ENCODE measurements at regions not wholly inside any gene's neighbourhood (a gene's known extent, or its start where the extent isn't known, plus 50 kb on each side); places are given as distances from the start of the nearest gene placed in this dataset.

DNA sequence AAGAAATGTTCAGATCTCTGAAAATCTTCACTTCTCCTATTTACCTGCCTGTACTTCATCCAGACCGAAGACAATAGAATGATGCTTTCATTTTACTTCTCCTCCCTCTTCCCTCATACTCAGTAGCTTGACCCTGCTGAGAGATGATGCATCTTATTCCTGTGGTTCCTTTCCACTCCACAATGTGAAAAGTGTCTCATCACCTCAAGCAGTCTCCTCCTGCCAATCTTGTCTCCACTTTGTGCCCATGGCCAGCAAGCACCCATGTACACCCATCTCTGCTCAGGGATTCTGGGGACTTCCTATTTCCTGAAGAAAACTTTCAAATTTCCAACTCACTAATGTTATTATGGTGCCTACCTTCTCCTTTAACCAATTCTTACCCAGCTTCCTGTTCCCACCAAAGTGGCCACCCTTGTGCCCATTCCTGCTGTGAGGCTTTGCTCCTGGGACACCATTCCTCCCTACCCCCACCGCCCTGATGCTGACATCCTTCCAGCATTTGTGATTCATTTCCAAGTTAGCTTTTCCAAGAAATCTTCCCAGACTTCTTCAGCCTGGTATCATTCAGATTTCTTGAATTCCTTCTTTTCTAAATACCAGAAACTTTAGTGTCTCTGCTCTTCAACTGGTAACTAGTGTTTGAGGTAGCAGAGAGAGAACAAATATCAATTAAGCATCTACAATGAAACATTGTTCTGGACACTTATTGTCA is 212.5 kb downstream of the POSTN start:
- DNase-seq, result no peak
- H3K4me1 ChIP-seq (ENCODE audit: control insufficient read depth, insufficient read depth, low read length), result no peaks in the 10 kb centered on the region
- no peaks in the 10 kb centered on the region for H3K36me3 ChIP-seq (ENCODE audit: control insufficient read depth, insufficient read depth, low read length)
- 100% methylated on average over 1 of the region's 2 CpGs for WGBS (ENCODE audit: insufficient coverage, low lambda C conversion rate)
- no peak overlapping the region for H3K4me3 ChIP-seq (ENCODE audit: low read length)
- H3K9me3 ChIP-seq (ENCODE audit: control insufficient read depth, low read depth, low read length), result no peaks in the 10 kb centered on the region
- H3K27ac ChIP-seq (ENCODE audit: low read length), result no peak overlapping the region
- H3K27me3 ChIP-seq (ENCODE audit: control insufficient read depth, insufficient read depth, low read length), result no peaks in the 10 kb centered on the region

DNA sequence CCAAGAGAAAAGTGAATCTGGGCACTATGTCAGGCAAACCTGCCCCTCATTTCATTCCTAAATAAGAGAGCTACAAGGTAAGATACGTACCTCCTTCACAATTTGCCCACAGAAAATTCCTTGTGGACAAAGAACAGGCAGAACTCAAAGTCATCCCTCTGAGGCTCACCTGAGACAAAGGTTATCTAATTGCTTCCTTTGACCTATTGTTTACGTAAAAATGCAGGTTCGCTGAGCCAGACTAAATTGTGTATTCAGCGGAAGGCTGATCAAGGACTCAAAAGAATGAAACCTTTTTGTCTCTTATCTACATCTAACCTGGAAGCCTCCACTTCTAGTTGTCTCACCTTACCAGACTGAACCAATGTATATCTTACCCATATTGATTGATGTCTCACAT is 213.3 kb downstream of the POSTN start:
- Histone ChIP-seq H3K4me3 (ENCODE audit: low read length) (no peak overlapping the region), H3K9me3 (ENCODE audit: control insufficient read depth, low read depth, low read length) (no peaks in the 10 kb centered on the region), H3K27me3 (ENCODE audit: control insufficient read depth, insufficient read depth, low read length) (no peaks in the 10 kb centered on the region), H3K4me1 (ENCODE audit: control insufficient read depth, insufficient read depth, low read length) (no peaks in the 10 kb centered on the region), H3K36me3 (ENCODE audit: control insufficient read depth, insufficient read depth, low read length) (no peaks in the 10 kb centered on the region), H3K27ac (ENCODE audit: low read length) (no peak overlapping the region)
- WGBS (ENCODE audit: insufficient coverage, low lambda C conversion rate), result no CpG with 5 or more reads among the region's 4 CpGs
- DNase-seq, result no peak

DNA sequence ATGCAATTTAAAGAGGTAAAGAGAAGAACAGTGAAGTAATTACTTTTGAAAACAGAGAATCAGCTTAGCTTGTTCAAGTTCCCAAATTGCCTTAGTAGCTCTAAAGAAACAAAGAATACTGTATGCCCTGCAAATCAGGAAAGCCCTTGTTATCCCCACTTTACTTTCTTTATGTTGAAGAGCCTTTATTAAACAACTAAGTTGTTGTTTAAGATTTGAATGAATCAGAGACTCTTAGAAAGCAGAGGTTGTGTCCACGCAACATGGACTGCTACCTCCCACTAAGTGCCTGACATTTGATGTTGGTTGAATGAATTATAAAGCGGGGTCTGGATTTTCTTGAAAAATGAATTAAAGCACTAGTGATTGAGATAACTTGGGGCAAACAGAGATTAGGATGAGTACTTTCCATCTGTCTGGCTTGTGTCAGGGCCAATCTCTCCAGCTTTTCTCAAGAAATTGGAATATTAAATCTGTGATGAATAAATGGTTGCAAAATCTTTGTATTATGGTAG is 214.7 kb downstream of the POSTN start:
- no peaks in the 10 kb centered on the region for H3K9me3 ChIP-seq (ENCODE audit: control insufficient read depth, low read depth, low read length)
- no peaks in the 10 kb centered on the region for H3K4me1 ChIP-seq (ENCODE audit: control insufficient read depth, insufficient read depth, low read length)
- DNase-seq, result no peak
- H3K27me3 ChIP-seq (ENCODE audit: control insufficient read depth, insufficient read depth, low read length), result no peaks in the 10 kb centered on the region
- H3K27ac ChIP-seq (ENCODE audit: low read length), result no peak overlapping the region
- no peaks in the 10 kb centered on the region for H3K36me3 ChIP-seq (ENCODE audit: control insufficient read depth, insufficient read depth, low read length)
- 100% methylated on average over 2 of the region's 2 CpGs for WGBS (ENCODE audit: insufficient coverage, low lambda C conversion rate)
- no peak overlapping the region for H3K4me3 ChIP-seq (ENCODE audit: low read length)

DNA sequence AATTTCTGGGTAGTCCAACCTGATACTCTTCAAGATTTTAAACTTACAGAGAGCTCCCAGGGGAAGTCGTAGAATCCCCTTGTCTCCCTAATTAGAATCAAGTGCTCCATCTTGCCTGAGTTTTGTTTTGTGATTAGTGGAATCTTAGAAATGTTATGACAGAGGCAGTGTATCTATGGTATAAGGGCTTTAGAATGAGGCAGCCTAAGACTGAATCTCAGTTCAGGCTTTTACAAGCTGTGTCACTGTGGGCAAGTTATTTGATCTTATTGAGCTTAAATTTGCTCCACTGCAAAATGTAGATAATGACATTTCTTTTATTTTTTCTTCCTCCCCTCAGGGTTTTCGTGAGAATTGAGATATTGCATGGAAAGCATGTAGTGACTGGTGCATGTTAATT is 215.5 kb downstream of the POSTN start:
- Histone ChIP-seq H3K4me1 (ENCODE audit: control insufficient read depth, insufficient read depth, low read length) (no peaks in the 10 kb centered on the region), H3K36me3 (ENCODE audit: control insufficient read depth, insufficient read depth, low read length) (no peaks in the 10 kb centered on the region), H3K27ac (ENCODE audit: low read length) (no peak overlapping the region), H3K4me3 (ENCODE audit: low read length) (no peak overlapping the region), H3K27me3 (ENCODE audit: control insufficient read depth, insufficient read depth, low read length) (no peaks in the 10 kb centered on the region), H3K9me3 (ENCODE audit: control insufficient read depth, low read depth, low read length) (no peaks in the 10 kb centered on the region)
- no peak for DNase-seq
- WGBS (ENCODE audit: insufficient coverage, low lambda C conversion rate), result no CpG with 5 or more reads among the region's 2 CpGs

DNA sequence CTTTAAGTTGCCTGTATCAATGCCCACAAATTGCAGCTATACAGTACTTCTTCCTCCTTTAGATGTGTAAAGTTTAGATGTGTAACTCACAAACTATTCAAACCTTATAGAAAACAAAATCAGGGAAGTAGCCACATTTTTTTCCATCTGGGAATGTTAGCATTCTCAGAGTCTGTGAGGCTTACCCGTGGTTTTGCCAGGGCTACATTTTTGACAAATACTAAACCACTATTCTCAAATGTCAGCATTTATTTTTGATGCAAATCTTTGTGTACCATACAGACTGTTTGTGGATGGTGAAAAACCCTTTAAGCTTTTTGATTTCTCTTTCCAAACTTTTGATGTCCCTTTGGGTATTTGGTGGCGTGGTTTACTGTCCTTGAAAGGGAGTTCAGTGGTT is 216.4 kb downstream of the POSTN start:
- no peaks in the 10 kb centered on the region for H3K27me3 ChIP-seq (ENCODE audit: control insufficient read depth, insufficient read depth, low read length)
- no peaks in the 10 kb centered on the region for H3K9me3 ChIP-seq (ENCODE audit: control insufficient read depth, low read depth, low read length)
- no CpG with 5 or more reads among the region's 2 CpGs for WGBS (ENCODE audit: insufficient coverage, low lambda C conversion rate)
- no peak for DNase-seq
- H3K27ac ChIP-seq (ENCODE audit: low read length), result no peak overlapping the region
- H3K36me3 ChIP-seq (ENCODE audit: control insufficient read depth, insufficient read depth, low read length), result no peaks in the 10 kb centered on the region
- no peaks in the 10 kb centered on the region for H3K4me1 ChIP-seq (ENCODE audit: control insufficient read depth, insufficient read depth, low read length)
- H3K4me3 ChIP-seq (ENCODE audit: low read length), result no peak overlapping the region

DNA sequence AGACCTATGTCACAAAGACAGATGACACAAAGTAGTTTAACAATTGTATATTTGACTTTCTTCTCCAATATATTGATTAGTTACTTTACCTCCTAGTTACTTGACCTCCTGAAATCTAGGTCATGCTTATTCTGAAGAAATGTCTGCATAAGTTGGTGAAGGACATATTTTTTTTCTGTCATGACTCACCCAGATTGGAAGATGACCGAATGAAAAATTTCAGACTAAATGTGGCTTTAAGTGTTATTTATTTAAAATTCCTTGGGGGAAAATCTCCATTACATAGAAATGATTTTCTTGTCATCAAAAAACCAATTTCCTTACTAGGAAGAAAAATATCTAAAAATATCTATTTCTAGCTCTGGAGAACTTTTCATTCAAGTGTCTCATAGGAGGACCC is 217.1 kb downstream of the POSTN start:
- H3K27me3 ChIP-seq (ENCODE audit: control insufficient read depth, insufficient read depth, low read length), result no peaks in the 10 kb centered on the region
- H3K4me3 ChIP-seq (ENCODE audit: low read length), result no peak overlapping the region
- WGBS (ENCODE audit: insufficient coverage, low lambda C conversion rate), result no CpG with 5 or more reads among the region's 1 CpG
- H3K36me3 ChIP-seq (ENCODE audit: control insufficient read depth, insufficient read depth, low read length), result no peaks in the 10 kb centered on the region
- H3K4me1 ChIP-seq (ENCODE audit: control insufficient read depth, insufficient read depth, low read length), result no peaks in the 10 kb centered on the region
- no peak for DNase-seq
- H3K27ac ChIP-seq (ENCODE audit: low read length), result no peak overlapping the region
- no peaks in the 10 kb centered on the region for H3K9me3 ChIP-seq (ENCODE audit: control insufficient read depth, low read depth, low read length)

DNA sequence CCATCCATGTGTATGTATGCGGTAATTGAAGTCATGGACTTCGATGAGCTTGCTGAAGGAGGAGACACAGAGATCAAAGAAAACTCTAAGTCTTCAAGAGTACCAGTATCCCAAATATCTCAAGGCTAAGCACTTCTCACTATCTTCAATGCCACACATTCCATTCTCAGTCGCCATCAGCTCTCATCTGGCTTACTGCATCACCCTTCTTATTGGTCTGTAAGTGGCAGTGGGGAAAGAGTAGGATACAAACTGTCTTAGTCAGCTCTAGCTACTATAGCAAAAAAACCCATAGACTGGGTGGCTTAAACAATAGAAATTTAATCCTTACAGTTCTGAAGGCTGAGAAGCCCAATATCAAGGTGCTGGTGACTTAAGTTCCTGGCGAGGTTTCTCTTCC is 218.7 kb downstream of the POSTN start:
- no CpG with 5 or more reads among the region's 4 CpGs for WGBS (ENCODE audit: insufficient coverage, low lambda C conversion rate)

DNA sequence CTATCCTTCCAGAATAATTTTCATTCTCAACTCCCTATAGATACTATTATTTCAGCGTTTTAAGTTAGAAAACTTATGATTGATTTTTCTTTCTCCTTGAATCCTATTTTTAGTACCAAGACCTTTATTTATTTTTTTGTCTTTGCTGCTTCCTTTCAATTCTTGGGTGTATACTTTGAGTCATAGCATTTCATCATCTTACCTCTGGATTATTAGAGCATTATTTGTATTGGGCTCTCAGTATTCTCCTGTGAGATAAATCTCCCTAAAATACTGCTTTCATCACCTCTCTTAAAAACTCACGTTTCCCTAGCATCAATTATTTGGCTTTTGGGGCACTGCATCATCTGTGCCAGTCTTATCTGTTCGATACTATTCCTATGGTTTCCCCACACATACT is 222.8 kb downstream of the POSTN start:
- no peak for DNase-seq
- no peaks in the 10 kb centered on the region for H3K27me3 ChIP-seq (ENCODE audit: control insufficient read depth, insufficient read depth, low read length)
- H3K4me1 ChIP-seq (ENCODE audit: control insufficient read depth, insufficient read depth, low read length), result no peaks in the 10 kb centered on the region
- no peak overlapping the region for H3K4me3 ChIP-seq (ENCODE audit: low read length)
- no peaks in the 10 kb centered on the region for H3K36me3 ChIP-seq (ENCODE audit: control insufficient read depth, insufficient read depth, low read length)
- H3K27ac ChIP-seq (ENCODE audit: low read length), result no peak overlapping the region
- 90% methylated on average over 2 of the region's 3 CpGs for WGBS (ENCODE audit: insufficient coverage, low lambda C conversion rate)
- H3K9me3 ChIP-seq (ENCODE audit: control insufficient read depth, low read depth, low read length), result no peaks in the 10 kb centered on the region

More for the DNA sequence above, 218.7 kb downstream of the POSTN start:
- Histone ChIP-seq H3K36me3 (ENCODE audit: control insufficient read depth, insufficient read depth, low read length) (no peaks in the 10 kb centered on the region), H3K4me1 (ENCODE audit: control insufficient read depth, insufficient read depth, low read length) (no peaks in the 10 kb centered on the region), H3K9me3 (ENCODE audit: control insufficient read depth, low read depth, low read length) (no peaks in the 10 kb centered on the region), H3K27ac (ENCODE audit: low read length) (no peak overlapping the region), H3K4me3 (ENCODE audit: low read length) (no peak overlapping the region), H3K27me3 (ENCODE audit: control insufficient read depth, insufficient read depth, low read length) (no peaks in the 10 kb centered on the region)
- no peak for DNase-seq

DNA sequence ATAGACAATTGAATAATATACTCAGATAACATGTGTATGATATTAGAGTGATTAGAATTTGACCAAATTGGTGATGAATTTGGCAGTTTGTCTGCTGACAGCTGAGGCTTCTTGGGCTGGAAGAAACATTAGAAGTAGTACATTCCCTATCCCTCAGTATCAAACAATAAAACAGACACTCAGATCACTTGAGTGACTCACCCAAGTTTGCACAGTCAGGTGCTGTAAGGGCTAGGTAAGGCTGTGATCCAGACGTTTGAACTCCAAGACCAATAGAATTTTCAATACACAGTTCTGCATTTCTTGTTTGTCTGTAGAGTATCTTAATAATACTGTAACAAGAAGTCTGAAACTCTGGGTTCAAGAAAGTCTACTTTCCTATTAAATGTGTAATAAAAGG is 223.5 kb downstream of the POSTN start:
- WGBS (ENCODE audit: insufficient coverage, low lambda C conversion rate), result no CpG with 5 or more reads among the region's 1 CpG
- no peaks in the 10 kb centered on the region for H3K27me3 ChIP-seq (ENCODE audit: control insufficient read depth, insufficient read depth, low read length)
- no peaks in the 10 kb centered on the region for H3K9me3 ChIP-seq (ENCODE audit: control insufficient read depth, low read depth, low read length)
- DNase-seq, result no peak
- H3K36me3 ChIP-seq (ENCODE audit: control insufficient read depth, insufficient read depth, low read length), result no peaks in the 10 kb centered on the region
- no peak overlapping the region for H3K4me3 ChIP-seq (ENCODE audit: low read length)
- no peaks in the 10 kb centered on the region for H3K4me1 ChIP-seq (ENCODE audit: control insufficient read depth, insufficient read depth, low read length)
- no peak overlapping the region for H3K27ac ChIP-seq (ENCODE audit: low read length)

DNA sequence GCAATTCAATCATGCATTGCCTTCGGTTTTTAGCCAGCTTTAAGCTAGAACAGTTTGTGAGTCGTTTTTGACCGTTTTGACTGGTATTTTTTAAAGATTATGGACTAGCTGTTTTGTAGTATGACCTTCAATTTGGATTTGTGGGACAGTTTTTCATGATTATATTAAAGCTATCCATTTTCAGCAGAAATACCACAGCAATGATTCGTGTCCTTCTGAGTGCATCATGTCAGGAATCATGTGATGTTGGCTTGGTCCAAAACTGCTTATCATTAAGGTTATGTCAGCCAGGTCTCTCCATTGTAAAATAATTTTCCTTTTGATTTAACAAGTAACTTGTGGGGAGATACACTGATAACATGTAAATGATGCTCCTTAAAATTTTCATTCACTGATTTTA is 229.0 kb downstream of the POSTN start:
- Histone ChIP-seq H3K36me3 (ENCODE audit: control insufficient read depth, insufficient read depth, low read length) (no peaks in the 10 kb centered on the region), H3K27me3 (ENCODE audit: control insufficient read depth, insufficient read depth, low read length) (no peaks in the 10 kb centered on the region), H3K27ac (ENCODE audit: low read length) (no peak overlapping the region), H3K4me1 (ENCODE audit: control insufficient read depth, insufficient read depth, low read length) (no peaks in the 10 kb centered on the region), H3K9me3 (ENCODE audit: control insufficient read depth, low read depth, low read length) (no peaks in the 10 kb centered on the region), H3K4me3 (ENCODE audit: low read length) (no peak overlapping the region)
- WGBS (ENCODE audit: insufficient coverage, low lambda C conversion rate), result 53% methylated on average over 2 of the region's 4 CpGs
- no peak for DNase-seq

DNA sequence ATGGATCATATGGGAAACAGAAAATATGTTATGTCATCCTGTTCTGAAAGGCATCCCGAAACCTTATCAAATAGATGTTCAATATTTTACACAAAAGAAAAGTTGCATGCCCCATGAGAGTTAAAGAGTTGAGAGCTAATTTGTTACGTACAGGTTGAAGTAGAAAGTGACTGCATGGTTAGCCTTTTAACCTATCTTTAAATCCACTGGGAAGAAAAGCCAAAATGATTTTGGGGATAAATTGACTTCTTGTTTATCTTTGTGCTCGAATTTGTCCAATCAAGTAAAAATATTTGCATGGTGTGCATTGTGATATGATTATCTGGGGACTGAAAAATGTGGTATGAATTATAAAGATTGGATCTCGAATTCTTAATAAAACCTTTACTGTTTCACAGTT is 230.1 kb downstream of the POSTN start:
- H3K9me3 ChIP-seq (ENCODE audit: control insufficient read depth, low read depth, low read length), result no peaks in the 10 kb centered on the region
- no peak overlapping the region for H3K4me3 ChIP-seq (ENCODE audit: low read length)
- no peaks in the 10 kb centered on the region for H3K4me1 ChIP-seq (ENCODE audit: control insufficient read depth, insufficient read depth, low read length)
- no peak for DNase-seq
- no peaks in the 10 kb centered on the region for H3K27me3 ChIP-seq (ENCODE audit: control insufficient read depth, insufficient read depth, low read length)
- H3K36me3 ChIP-seq (ENCODE audit: control insufficient read depth, insufficient read depth, low read length), result no peaks in the 10 kb centered on the region
- WGBS (ENCODE audit: insufficient coverage, low lambda C conversion rate), result 74% methylated on average over 4 of the region's 4 CpGs
- no peak overlapping the region for H3K27ac ChIP-seq (ENCODE audit: low read length)
